ENCODE measurements at regions not wholly inside any gene's neighbourhood (a gene's known extent, or its start where the extent isn't known, plus 50 kb on each side); places are given as distances from the start of the nearest gene placed in this dataset.
"Not testable (repeated sequence)": the region's sequence is repeated elsewhere in the genome, so short reads cannot be mapped to it uniquely, and the experiment has no call there.

DNA sequence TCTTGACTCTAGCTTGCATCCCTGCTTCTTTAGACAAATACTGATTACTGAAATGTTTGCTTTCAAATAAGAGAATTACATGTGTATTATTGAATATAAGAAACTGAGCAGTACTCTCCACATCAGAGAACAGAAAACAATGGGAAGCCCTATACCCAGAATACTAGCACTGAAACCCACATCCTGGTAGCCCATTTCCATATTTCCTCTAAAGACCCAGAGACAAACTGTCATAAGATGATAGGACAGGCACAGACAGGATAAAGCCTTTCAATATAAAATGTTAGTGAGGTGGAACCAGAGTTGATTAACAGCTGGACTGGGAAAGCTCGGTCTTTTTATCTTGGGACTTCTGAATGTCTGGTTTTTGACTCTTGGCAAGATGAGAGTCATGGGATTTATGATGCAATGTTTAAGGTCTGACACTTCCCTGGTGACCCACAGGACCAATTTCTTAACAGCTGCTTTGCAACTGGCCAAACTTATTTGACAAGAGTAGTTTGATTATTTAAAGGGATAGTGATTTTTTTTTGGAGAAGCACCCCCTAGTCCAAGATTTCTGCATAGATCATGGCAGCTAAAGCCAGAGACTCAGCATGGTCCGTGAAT is 166.9 kb upstream of the ATXN7L3B start:
- no peak for DNase-seq (ENCODE audit: low read depth)

DNA sequence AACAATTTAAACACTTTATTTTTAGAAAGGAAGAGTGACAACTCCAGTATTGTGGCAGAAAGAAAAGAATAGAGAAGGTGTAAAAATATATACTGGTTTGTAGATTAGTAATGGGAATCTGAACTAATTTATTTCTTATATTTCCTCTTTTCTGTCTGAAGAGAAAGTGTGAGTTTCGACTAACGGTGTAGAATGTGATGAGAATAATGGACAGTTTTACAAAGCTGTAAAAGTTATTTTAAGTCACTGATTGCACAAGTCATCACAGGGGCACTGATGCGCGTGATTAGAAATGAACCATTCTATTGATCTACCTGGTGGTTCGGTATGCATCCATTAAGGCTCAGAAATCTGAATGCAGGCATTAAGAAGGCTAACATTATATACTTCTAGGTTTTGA is 158.5 kb upstream of the ATXN7L3B start:
- DNase-seq (ENCODE audit: low read depth), result no peak

DNA sequence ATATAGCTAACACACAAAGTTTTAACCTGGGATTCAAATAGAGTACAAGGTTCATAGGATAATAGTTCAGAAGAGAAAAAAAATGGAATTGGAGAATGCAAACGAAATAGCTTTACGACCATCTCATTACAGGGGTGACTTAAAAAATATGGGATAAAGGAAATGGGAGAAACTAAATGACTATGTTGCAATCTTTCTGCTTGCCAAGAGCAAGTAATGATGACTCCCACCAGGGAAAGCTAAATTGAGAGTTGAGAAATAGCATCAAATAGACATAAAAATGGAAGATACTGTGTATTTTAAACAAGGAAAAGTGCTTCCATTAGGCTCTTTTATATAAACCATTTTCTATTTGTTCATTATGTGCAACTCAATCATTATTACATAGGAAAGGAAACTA is 155.7 kb upstream of the ATXN7L3B start:
- DNase-seq (ENCODE audit: low read depth), result no peak

DNA sequence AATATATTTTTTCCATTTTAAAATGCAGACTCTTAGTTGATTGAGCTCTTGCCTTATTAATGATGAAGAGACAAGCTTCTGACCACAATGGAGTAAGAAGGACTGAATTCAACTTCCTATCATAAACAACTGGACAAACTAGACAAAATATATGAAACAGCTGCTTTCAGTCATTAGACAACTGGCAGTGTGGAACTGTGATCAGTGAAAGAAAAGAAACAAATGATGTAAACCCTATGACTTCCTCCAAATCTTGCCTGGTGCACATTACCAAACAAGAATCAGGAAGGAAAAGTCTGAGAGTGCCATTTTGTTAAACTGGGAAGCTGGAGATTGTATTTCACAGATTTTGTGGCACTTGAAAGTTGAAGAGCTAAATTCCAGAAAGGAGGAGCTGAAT is 154.7 kb upstream of the ATXN7L3B start:
- no peak for DNase-seq (ENCODE audit: low read depth)

DNA sequence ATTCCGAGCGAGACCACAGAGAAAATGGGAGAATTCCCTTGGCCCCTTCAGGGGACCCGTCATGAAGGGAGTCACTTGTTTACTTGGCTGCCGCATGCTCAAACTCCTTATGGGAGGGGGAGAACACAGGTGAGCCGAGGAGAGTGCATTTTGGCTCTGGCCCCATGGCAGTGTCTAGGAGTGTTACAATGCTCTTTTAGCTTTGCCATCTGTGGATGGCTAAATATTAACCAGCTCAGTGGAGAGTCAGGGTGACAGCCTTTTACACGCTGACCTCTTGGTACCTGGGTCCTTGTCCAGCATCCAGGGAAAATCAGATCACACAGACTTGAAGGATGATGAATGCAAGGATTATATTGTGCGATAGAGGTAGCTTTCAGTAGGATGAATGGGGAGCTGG is 146.4 kb upstream of the ATXN7L3B start:
- DNase-seq (ENCODE audit: low read depth), result no peak

DNA sequence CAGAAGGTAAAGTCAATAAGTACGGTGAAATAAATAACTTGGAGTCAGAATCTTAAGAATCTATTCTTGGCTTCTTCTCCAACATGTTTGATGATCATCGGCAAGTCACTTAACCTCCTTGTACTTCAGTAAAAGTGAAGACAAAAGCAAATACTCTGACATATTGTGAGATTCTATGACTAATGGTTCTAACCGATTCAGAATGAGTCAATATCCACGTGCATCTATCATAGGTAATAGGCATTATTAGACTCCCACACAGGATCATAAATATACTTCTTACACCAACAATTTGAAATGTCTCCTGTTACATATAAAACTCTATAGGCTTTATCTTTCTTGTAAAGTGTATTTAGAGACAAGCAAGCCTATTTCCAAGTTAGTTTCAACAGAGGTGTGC is 144.4 kb upstream of the ATXN7L3B start:
- no peak for DNase-seq (ENCODE audit: low read depth)

DNA sequence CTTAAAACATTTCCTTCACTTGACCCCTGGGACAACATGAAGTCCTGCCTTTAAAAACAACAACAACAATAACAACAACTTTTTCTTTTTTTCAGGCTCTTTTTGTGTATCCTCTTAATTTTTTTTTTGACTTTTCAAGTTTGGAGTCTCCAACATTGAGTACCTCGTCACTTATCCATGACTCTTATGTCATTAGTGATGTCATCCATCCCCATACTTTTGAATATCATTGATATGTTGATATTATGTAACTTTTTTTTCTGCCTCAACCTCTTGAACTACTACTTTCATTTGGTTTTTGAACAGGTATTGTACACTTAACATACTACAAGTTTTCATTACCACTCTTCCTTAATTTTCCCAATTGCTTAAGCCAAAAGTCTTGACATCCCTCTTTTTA is 143.0 kb upstream of the ATXN7L3B start:
- no peak for DNase-seq (ENCODE audit: low read depth)

DNA sequence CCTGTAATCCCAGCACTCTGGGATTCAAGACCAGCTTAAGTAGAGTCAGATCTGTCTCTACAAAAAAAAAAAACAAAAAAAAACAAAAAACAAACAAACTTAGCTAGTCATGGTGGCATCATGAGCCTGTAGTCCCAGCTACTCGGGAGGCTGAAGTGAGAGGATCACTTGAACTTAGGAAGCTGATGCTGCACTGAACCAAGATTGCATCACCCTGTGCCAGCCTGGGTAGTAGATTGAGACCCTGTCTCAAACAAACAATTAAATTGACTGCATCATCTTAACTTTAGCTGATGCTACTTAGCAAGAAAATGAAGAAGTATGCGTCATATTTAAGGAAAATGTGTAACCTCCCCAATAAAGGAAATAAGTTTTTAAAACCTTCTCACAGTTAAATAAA is 136.6 kb upstream of the ATXN7L3B start:
- no peak for DNase-seq (ENCODE audit: low read depth)

DNA sequence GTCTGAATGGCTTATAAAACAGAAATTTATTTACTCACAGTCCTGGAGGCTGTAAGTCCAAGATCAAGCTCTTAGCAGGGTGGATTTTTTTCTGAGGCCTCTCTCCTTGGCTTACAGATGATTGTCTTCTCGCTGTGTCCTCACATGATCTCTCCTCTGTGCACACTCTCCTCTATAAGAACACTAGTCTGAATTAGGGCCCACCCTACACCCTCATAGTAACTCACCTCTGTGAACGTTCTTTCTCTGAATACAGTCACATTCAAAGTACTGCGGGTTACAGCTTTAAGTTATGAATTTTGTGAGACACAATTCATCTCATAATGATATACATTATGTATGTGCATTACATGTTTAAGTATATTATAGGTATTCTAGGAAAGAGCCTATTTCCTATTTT is 135.7 kb upstream of the ATXN7L3B start:
- DNase-seq (ENCODE audit: low read depth), result no peak

DNA sequence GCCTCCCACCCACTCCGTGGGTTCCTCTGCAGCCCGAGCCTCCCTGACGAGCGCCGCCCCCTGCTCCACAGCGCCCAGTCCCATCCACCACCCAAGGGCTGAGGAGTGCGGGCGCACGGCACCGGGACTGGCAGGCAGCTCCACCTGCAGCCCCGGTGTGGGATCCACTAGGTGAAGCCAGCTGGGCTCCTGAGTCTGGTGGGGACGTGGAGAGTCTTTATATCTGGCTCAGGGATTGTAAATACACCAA is 134.5 kb upstream of the ATXN7L3B start:
- not testable (repeated sequence) for DNase-seq (ENCODE audit: low read depth)

DNA sequence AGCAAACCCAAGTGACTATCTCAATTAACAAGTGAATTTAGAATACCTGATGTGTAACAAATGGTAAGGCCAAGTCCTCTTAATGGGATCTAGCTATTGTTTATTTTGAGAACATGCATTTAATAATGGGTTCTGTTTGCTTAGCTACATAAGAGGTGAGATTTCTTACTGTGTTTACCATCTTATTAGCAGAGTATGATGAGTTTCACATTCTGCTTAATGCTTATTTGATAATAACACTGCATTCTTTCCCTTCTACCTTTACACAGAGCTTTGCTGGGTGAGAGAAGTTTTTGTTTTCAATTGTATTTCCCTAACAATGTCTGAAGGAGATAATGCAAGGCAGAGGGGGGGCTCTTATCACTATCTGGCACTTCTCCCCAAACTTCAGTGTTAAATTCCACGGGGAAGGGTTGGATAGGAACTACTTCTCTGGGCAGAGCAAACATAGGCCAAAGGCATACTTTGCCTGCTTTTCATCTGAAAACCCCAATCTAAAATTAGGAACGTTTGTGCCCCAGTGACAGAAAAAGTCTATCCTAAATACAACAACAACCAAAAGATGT is 129.0 kb upstream of the ATXN7L3B start:
- no peak for DNase-seq (ENCODE audit: low read depth)

DNA sequence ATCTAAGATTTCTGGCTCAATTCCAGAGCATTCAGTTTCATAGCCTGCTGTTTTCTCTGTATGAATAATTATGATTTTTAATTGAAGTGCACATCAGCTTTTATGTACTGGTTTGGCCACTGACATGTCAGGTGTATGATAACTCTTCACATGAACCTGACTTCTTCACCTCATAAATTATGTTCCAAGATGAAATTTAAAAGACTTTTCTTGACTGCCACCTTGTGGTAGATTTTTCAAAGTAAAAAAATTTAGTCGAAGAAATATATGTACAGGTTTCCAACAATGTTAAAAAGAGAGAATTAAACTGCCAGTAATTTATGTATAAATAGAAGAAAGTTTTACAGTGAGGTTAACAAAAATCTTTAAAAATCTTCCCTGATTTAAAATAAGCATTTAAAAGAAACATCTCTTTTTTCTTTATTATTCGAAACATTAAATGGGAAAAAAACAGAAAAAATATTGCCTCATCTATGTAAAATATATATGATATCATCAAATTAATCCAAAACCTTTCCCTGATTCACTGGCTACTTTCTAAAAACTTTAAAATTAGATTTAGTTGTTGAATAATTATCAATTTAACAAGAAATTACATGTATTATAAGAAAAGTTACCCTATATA is 124.9 kb upstream of the ATXN7L3B start:
- peak; percentile 14 for DNase-seq (ENCODE audit: low read depth)

DNA sequence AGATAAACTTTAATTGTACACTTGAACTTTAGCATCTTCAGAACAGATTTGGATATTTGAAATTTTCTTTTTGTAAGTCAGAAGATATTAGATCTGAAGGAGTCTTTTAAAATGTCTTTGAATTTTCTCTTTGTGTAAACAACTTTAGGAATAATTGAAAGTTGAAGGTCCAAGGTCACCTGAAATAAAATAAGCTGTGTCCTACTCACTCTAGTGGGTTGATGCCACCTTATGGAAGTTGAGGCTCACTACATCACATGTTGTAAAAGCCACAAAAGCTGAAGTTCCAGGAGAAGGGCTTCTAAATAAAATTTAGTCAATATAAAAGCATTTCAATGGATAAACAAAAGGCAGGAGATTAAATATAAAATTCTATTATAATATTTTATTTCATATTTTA is 122.0 kb upstream of the ATXN7L3B start:
- peak; percentile 6 for DNase-seq (ENCODE audit: low read depth)

DNA sequence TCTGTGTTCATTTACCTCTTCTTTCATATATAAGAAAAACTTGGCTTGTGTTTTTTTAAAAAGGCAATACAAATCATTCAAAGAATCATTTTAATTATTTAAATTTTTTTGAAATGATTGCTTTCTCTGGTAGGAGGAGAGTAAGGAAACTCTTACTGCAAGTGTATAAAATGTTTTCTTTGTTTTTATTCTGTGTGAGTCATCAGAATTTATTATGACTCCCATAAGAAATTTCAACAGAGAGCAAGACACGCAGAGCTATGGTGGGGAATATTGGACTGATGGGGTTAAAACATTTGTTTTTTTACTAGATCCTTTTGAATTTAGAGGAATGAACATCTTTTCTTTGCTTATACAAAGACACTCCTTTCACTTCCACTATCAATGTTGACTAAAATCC is 119.1 kb upstream of the ATXN7L3B start:
- no peak for DNase-seq (ENCODE audit: low read depth)

DNA sequence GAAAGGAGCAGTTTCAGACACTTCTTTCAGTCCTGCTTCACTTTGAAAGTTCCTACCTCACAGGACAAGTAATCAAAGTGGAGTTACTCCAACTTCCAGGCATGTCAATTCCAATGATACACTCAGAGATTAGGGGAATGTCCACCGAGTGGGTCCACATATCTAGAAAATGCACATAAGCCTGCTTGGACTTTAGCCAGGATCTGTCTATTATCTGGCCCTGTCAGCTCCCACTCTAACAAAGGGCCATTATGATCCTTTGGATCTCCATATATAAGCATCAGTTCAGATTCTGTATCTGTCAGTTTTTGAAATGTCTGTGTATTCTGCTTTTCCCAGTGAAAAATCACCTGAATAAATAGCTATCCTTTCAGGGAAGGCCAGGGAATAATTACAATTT is 112.9 kb upstream of the ATXN7L3B start:
- DNase-seq (ENCODE audit: low read depth), result no peak

DNA sequence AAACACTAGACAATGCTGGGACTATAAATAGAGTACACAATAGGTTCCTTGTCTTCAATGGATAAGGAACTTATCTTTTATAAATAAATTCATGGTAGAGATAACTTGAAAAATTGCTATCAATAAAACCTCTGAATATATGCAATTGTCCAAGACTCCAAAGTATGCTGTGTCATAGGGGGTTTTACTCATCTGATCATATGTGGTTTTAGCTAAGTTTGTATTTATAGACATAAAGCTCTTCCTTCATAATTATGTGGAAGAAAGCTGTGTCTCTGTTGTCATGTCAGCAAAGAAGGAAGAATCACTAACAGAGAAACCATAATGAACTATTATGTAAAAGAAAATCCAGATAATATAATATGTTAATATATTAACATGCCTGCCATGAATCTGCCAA is 111.5 kb upstream of the ATXN7L3B start:
- DNase-seq (ENCODE audit: low read depth), result no peak

DNA sequence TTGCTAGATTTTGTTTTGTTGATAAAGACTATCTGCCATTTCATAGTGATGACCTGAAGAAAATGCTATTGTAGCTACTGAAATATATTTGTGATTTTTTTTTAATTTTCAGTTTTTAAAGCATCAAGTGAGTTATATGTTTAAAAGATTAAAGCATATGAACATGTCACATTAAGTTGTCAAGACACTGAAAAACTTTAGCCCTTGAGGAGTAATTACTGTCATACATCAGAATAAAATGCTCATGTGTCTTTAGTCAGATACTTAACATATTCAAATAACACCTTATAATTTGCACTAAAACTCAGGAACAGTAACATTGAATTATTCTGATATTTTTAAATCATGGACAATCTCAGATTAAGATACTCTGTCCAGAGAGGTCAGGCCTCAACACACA is 108.1 kb upstream of the ATXN7L3B start:
- DNase-seq (ENCODE audit: low read depth), result no peak

DNA sequence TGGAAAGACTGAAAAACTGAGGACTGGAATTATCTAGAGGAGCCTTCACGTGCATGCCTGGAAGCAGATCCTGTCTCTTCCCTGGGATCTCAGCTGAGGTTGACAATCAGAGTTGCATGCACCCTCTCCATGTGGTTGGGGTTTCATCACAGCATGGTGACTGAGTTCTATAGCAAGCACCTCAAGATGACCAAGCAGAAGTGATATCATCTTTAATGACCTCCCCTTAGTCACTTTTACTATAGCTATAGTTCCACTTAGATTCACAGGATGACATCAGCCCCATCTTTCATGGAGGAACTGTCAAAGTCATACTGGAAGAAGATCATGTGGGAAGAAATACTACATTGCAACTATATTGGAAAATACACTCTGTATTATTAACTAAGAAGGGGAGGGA is 105.8 kb upstream of the ATXN7L3B start:
- DNase-seq (ENCODE audit: low read depth), result no peak

DNA sequence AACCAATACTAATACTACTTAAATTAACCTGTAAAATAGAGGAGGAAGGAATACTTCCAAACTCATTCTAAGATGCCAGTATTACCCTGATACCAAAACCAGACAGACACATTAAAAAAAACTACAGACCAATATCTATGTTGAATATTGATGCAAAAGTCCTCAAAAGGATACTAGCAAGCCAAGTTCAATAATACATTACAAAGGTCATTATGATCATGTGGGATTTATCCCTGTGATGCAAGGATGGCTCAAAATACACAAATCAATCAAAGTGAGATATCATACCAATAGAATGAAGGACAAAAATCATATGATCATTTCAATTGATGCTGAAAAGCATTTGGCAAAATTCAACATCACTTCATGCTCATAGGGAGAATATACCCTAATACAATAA is 97.2 kb upstream of the ATXN7L3B start:
- DNase-seq (ENCODE audit: low read depth), result no peak

DNA sequence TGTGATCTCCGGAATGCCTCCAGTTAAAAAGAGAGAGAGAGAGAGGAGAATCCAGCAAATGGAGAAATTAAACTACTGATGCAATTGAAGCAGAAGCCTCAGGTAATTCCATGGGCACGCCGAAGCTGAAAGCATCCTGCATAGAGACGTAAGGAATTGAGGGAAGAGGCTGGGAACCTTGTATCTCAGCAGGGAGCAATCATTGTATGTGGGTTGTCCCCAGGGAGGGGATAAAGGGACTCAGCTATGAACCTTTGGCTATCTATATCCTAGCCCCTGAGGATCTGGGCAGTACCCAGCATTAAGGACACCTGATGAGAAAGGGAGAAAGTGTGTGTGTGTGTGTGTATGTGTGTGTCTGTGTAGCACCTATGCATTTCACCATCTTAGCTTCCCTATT is 95.8 kb upstream of the ATXN7L3B start:
- no peak for DNase-seq (ENCODE audit: low read depth)

DNA sequence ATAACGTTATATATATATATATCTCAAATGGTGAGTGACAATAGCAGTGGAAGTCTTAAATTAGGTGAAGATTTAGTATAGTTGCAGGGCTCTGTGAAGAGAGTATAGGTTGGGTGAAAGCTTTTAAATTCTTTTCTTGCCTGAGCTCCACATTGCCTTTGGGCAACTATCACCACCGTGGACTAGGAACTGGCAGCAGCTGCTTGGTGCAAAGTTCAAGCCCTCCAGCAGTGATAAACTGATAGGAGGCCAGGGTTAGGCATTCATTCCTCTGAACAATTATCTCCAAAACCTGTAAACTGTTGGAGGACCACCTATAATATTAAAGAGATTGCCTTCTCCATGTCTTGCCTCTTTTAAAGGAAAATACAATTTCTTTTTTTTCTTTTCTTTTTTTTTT is 91.2 kb upstream of the ATXN7L3B start:
- no peak for DNase-seq (ENCODE audit: low read depth)

DNA sequence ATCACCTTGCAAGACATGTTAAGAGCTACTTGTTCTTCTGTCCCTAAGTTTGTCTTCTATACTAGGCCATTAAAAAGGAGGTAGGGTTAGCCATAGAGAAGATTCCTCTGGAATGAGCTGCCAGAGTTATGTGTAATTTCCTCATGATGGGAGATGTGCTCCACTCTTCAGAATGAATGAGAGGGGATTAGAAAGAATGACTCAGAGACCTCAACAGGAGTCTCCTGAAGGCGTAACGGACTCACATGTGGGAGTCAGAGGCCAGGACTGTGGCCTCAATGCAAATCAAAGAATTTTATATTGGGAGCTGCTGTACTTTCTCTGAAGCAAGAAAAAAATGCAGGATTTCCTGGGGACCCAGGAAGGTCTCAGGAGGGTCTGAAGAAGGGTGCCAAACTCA is 87.8 kb upstream of the ATXN7L3B start:
- no peak for DNase-seq (ENCODE audit: low read depth)

DNA sequence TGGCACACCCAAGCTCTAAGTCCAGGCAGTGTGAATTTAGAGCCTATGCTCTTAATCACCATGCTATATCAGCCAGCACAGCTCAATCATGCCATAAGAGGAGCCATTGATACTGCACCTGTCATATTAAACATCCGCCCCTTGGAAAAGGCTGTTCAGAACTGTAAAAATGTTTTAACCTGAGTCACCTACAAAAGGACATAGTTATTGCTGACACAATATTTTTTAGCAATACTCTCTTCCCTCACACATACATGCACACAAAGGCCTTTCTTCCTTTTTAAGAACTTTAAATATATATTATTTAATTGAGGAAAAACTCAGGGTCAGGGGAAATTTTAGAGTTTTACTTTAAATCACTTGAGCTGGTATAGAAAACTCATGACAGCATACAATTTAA is 83.5 kb upstream of the ATXN7L3B start:
- DNase-seq (ENCODE audit: low read depth), result no peak

DNA sequence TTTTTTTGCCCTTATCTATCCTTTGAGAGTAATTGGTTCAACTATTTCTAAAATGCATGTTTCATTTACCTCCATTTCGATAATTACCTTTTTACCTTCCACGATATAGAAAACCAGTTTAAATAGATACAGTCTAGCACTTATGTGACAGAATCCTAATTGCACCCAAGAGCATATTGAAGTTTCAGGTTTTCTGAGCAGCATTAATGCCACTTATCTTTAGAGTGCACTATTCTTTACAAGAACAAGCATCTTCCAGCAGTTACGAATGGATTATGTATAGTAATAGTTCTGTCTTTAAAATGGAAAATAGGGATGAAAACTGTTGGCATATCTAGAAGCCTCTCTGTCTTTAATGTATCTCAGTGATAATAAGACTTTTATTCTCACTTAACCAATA is 82.2 kb upstream of the ATXN7L3B start:
- DNase-seq (ENCODE audit: low read depth), result no peak
